Dermis microvascular lymphatic vessel endothelial cell (primary cell): ENCODE measurements at regions not wholly inside any gene's neighbourhood (a gene's known extent, or its start where the extent isn't known, plus 50 kb on each side); places are given as distances from the start of the nearest gene placed in this dataset.
"Not testable (repeated sequence)": the region's sequence is repeated elsewhere in the genome, so short reads cannot be mapped to it uniquely, and the experiment has no call there.

Experiments used
- DNase-seq, 2 donors: peaks; one replicate each; pipeline versions ENCODE4 v3.0.0 to v3.0.0-alpha.2; 2010; ENCODE audit warnings: low read depth in 2 of 2

- DNase-seq, result no peak
These were observed 92.5 kb downstream of the MMUT start for GRCh38 chr6:49370518-49370917.

- DNase-seq, result no peak
These were observed 96.5 kb downstream of the MMUT start for GRCh38 chr6:49366539-49366938.

DNA sequence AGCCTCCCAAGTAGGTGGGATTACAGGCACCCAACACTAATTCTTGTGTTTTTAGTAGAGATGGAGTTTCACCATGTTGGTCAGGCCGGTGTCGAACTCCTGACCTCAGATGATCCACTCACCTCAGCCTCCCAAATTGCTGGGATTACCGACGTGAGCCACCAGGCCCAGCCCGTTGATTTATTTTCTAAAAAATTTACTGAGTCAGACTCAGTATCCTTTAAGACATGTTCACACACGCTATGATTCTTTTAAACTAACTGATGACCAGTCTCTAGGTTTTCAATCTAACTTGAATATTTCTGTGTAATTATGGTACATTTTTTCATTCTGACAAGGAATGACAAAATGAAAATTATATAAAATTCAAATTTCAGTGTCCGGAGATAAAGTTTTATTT is 114.5 kb downstream of the MMUT start:
- no peak for DNase-seq

- DNase-seq, result no peak
These were observed 120.6 kb downstream of the MMUT start for GRCh38 chr6:49342410-49342809.

DNA sequence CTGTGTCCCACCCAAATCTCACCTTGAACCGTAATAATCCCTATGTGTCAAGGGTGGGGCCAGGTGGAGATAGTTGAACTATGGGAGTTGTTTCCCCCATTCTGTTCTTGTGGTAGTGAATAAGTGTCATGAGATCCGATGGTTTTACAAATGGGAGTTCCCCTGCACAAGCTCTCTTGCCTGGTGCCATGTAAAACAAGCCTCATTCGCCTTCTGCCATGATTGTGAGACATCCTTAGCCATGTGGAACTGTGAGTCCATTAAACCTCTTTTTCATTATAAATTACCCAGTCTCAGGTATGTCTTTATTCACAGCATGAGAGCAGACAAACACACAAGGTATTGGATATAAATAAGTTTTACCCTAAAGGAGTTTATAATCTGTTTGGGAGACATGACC is 121.2 kb downstream of the MMUT start:
- DNase-seq, result no peak

DNA sequence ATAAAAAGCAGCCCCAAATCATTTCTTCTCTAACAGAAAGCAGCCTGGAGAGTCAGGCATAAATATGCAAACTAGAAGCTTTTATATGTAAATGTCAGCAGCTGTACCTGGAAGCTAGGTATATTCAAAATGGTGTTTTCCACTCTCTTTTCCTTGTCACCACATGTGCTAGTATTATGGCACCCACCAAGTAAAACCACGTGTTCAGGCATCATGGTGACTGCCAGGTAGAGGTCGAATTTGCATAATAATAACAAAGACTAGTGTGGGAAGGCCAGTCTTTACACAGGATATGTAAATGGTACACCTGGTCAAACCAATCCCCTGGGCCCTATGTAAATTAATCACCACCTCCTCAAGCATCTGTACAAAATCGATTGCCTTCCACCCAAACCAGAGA is 124.0 kb downstream of the MMUT start:
- no peak for DNase-seq

DNA sequence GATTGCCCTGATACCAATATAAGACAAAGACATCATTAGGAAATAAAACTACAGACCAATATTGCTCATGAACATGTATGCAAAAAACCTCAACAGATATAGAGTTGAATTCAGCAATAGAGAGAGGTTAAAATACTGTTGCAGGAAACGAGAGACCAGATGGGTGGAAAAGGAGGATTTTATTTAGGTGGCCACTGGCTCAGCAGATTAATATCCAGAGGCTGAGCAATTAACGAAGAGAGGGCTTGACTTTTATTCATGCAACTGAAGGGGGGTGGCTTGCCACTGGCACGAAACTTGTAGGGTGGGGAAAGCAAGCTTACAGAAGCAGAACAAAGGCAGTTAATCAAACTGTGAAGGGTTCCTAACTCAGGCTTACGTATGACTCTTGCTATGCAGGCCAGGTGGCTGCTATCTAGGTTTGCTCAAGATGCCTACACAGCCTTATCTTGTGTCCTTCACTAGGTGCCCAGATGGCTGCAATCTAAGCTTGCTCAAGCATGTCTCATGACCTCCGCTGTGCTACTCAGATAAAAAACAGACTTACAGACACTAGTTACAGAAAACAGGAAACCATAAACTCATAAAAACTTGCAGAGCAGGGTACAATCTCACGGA is 126.4 kb downstream of the MMUT start:
- peak in 1 of 2 donors; percentile 92 for DNase-seq

GRCh38 chr6:49333345-49334125 is 129.5 kb downstream of the MMUT start:
- DNase-seq, result no peak

- DNase-seq, result peak in 1 of 2 donors; percentile 22
These were observed 130.3 kb downstream of the MMUT start for GRCh38 chr6:49332781-49333180.

GRCh38 chr6:49329186-49329585 is 133.9 kb downstream of the MMUT start:
- no peak for DNase-seq

DNA sequence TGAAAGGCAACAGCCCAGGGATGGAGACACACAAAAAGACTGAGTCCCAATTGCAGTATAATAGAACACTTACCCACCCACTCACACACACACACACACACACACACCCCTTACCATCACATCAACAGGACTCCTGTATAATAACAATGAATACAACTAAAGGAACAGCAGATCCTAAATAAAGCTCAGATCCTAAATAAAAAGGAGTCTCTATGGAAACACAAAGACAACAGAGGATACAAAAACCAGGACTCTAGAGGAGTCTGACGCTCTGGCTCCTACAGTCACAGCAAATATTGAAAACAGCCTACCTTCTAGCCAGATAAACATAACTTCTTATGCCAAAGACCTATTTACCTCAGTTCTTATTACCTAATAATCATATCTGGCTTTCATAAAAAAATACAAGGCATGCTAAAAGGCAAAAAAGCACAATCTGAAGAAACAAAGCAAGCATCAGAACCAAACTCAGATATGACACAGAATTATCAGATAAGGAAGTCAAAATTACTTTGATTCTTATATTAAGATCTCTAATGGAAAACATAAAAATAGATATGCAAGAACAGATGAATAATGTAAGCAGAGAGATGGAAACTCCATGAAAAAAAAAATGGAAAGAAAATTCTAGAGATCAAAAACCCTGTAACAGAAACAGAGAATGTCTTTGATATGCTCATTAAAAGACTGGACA is 134.9 kb downstream of the MMUT start:
- DNase-seq, result peak in 1 of 2 donors; percentile 66

- no peak for DNase-seq
These were observed 135.5 kb downstream of the MMUT start for GRCh38 chr6:49327571-49327970.

- DNase-seq, result peak in 1 of 2 donors; percentile 24
These were observed 136.0 kb downstream of the MMUT start for GRCh38 chr6:49327005-49327404.

DNA sequence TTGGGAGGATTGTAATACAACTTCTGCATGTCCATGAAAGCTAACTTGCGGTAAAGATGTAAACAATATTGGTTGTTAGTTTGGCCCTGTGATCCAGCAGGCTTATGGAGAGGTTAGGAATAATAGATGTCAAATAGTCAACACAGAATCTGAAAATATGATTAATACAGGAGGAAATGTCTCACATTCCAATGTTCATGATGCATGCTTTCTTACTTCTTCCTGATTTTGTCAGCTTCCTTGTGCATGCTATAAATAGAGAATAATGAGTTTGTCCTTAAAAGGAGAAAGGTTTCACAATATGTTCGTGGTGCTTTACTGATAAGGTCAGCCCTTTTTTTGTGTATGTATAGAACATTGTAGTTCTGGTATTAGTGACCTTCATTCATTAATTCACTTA is 136.7 kb downstream of the MMUT start:
- DNase-seq, result peak; percentile 74 to 91

DNA sequence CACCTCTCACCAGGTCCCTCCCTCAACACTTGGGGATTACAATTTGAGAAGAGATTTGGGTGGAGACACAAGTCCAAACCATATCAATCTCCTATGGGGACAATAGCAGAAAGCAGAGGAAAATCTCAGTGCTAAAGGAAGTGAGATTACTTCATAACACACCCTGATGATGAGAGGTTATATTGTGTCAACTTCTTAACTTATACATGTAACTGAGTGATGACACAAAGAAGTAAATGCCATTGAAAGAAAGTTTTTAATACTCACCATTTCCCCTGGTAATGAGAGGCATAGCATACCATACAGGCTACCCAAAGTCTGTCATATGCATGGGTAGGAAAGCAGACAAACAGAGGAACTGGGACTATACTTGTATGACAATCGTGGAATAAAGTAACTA is 137.2 kb downstream of the MMUT start:
- no peak for DNase-seq

DNA sequence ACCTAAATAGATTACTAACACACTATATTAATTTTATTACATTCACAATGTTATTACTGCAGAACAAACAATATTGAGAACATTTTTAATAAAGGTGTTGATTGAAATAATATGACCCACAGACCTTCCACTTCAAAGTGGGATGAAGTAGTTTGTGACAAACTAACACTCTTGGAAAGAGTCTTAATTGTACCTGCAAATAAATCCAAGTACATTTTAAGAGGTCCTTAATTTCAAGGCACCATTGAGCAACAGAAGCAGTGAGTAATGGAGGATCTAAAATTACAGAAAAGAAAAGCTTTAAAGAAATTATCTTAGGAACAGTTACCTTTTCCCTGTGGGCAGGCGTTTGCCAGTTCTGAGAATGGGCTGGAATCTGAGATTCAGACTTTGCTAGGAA is 140.2 kb downstream of the MMUT start:
- DNase-seq, result no peak

GRCh38 chr6:49321561-49322072 is 141.4 kb downstream of the MMUT start:
- DNase-seq, result no peak

DNA sequence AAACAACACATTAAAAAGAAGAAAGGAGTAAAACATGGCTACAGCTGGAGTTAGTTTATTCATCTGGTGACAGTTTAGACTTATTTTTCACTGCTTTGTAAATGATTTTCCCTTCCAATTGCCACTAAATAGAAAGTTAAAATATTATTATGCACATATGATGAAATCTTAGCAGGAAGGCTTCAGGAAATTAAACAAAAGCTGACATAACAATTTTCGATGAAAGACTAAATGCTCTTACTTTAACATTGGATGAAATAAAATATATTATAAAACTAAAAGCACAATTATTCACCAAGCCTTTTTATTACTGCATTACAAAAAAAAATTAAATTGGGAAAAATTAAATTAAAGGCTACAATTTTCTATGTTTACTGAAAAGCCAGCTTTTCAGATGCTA is 158.0 kb downstream of the MMUT start:
- no peak for DNase-seq

DNA sequence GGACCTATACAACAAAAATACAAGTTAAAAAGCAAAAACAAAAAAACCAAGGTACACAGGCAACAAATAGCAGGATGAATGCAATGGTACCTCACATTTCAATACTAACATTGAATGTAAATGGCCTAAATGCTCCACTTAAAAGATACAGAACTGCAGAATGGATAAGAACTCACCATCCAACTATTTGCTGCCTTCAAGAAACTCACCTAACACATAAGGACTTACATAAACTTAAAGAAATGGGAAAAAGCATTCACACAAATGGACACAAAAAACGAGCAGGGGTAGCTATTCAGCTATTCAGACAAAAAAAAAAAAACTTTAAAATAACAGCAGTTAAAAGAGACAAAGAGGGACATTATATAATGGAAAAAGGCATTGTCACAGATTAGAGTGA is 158.7 kb downstream of the MMUT start:
- not testable (repeated sequence) for DNase-seq

DNA sequence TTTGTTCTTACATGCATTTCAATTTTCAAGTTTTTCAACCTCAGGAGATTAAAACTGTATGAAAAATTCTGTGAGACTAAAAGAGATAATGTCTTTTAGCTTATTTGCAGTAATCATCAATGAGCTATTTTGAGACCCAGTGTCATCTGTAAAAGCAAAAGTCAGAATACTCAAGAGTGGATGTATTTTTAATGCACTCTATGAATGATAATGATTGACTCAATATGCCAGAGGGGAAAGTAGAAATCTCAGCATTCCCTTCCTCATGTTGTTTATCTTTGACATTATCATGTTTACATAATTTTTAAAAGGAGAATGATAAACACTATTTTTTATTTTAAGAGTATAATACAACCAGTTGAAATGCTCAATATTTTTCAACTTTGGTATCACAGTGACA is 162.1 kb downstream of the MMUT start:
- no peak for DNase-seq

DNA sequence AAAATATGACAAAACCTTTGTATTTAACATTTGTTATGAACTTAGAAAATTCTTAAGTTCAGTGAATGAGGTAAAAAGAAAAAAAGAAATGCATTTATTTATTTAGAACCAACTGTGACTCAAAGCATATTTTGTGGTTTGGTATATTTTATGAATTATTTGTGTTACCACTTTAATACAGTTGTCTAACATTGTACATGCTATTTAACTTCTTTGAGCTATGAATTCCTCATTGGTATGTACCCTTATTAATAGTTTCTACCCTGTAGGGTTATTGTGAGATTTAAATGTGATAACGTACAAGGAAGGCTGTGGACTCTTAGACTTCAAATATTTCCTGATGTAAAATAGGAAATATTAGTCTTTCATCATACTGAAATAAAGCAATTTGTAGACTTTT is 162.6 kb downstream of the MMUT start:
- DNase-seq, result no peak

GRCh38 chr6:49299279-49299678 is 163.8 kb downstream of the MMUT start:
- DNase-seq, result no peak

GRCh38 chr6:49284180-49284579 is 178.9 kb downstream of the MMUT start:
- no peak for DNase-seq
